ENCODE measurements at regions not wholly inside any gene's neighbourhood (a gene's known extent, or its start where the extent isn't known, plus 50 kb on each side); places are given as distances from the start of the nearest gene placed in this dataset.

GRCh38 chr5:41598011-41598410, 87.6 kb upstream of the PLCXD3 start:
- TF ChIP-seq SMC3 (IDR thresholded peaks at IDR 0.05; ENCODE audit: low read depth, low read length) (no peak), RAD21 (IDR thresholded peaks at IDR 0.05; ENCODE audit: low read length) (no peak), CHD1 (IDR thresholded peaks at IDR 0.05; ENCODE audit: low read depth, low read length) (no peak), MAFK (IDR thresholded peaks at IDR 0.05; ENCODE audit: low read depth, low read length) (no peak), MAZ (IDR thresholded peaks at IDR 0.05; ENCODE audit: borderline replicate concordance, low read depth, low read length) (no peak), RCOR1 (IDR thresholded peaks at IDR 0.05; ENCODE audit: insufficient replicate concordance, low read length) (no peak), NFE2L2 (IDR thresholded peaks at IDR 0.05; ENCODE audit: low read depth, low read length) (no peak), BHLHE40 (IDR thresholded peaks at IDR 0.05; ENCODE audit: low read depth, low read length) (no peak), USF2 (IDR thresholded peaks at IDR 0.05; ENCODE audit: low read depth, low read length) (no peak), MXI1 (IDR thresholded peaks at IDR 0.05; ENCODE audit: borderline replicate concordance, low read depth, low read length) (no peak), RFX5 (IDR thresholded peaks at IDR 0.05; ENCODE audit: low read depth, low read length) (no peak)
- TF ChIP-seq, protein P1, sequence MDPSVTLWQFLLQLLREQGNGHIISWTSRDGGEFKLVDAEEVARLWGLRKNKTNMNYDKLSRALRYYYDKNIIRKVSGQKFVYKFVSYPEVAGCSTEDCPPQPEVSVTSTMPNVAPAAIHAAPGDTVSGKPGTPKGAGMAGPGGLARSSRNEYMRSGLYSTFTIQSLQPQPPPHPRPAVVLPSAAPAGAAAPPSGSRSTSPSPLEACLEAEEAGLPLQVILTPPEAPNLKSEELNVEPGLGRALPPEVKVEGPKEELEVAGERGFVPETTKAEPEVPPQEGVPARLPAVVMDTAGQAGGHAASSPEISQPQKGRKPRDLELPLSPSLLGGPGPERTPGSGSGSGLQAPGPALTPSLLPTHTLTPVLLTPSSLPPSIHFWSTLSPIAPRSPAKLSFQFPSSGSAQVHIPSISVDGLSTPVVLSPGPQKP (IDR thresholded peaks at IDR 0.05; ENCODE audit: borderline replicate concordance, low read depth, low read length), result no peak
- ChIA-PET POLR2A (ENCODE audit: unreplicated experiment) (interaction anchor here (0.6 kb wide), 1 partner anchor 51 kb away, joined by 5 read pairs; no protein-coding TSS in a partner anchor), CTCF (no interaction called here)
- Histone ChIP-seq H2AK5ac (ENCODE audit: low read depth, low read length) (no peak overlapping the region), H4K20me1 (ENCODE audit: insufficient read depth, low read length) (no peaks in the 10 kb centered on the region), H3K4me2 (ENCODE audit: low read depth, low read length) (no peak overlapping the region), H2AK9ac (replicated peaks; ENCODE audit: low read depth, low read length, poor library complexity) (no peak overlapping the region), H3K4me3 (ENCODE audit: insufficient read depth, low read depth, low read length) (no peak overlapping the region), H4K8ac (ENCODE audit: low read depth in 2 of 2, low read length in 2 of 2) (no peak overlapping the region), H3K79me1 (ENCODE audit: low read depth in 1 of 2, low read length in 2 of 2) (no peaks in the 10 kb centered on the region), H3K18ac (ENCODE audit: low read depth, low read length) (no peak overlapping the region), H3K27me3 (ENCODE audit: control insufficient read depth, insufficient read depth, low read length) (no peaks in the 10 kb centered on the region), H3K4me1 (ENCODE audit: control insufficient read depth, insufficient read depth, low read length) (no peaks in the 10 kb centered on the region), H4K91ac (ENCODE audit: insufficient read depth, low read depth, low read length) (no peak overlapping the region), H3K36me3 (ENCODE audit: control insufficient read depth, insufficient read depth, low read length) (no peaks in the 10 kb centered on the region), H3K23ac (ENCODE audit: low read depth, low read length) (no peak overlapping the region), H3K9me3 (ENCODE audit: control insufficient read depth, insufficient read depth, low read length) (no peaks in the 10 kb centered on the region), H3K14ac (replicated peaks; ENCODE audit: low read depth, low read length) (no peak overlapping the region), H3K27ac (ENCODE audit: insufficient read depth, low read length) (no peak overlapping the region), H2BK20ac (ENCODE audit: low read depth, low read length) (no peak overlapping the region), H2BK5ac (ENCODE audit: low read depth, low read length, poor library complexity, severe bottlenecking) (no peak overlapping the region), H3K4ac (ENCODE audit: low read depth, low read length) (no peak overlapping the region), H4K5ac (ENCODE audit: low read depth, low read length) (no peak overlapping the region), H3K56ac (ENCODE audit: extremely low read depth, insufficient read depth, low read length) (no peak overlapping the region), H2BK120ac (ENCODE audit: low read depth, low read length) (no peak overlapping the region), H3K9ac (ENCODE audit: low read depth, low read length) (no peak overlapping the region), H2BK15ac (ENCODE audit: low read depth, low read length) (no peak overlapping the region), H2AFZ (replicated peaks; ENCODE audit: low read length, poor library complexity) (no peak overlapping the region), H3K9me1 (ENCODE audit: insufficient read depth, low read length) (no peaks in the 10 kb centered on the region)
- intact Hi-C loops (cut with micrococcal nuclease), result no loop called here
- dilution Hi-C loops (cut with HindIII; ENCODE audit: low sequenced_read_pairs, unreplicated experiment), result no loop called here
- ATAC-seq (ENCODE audit: low read depth) (peak; percentile 42; the same call in 1 of the 2 replicates), DNase-seq (peak; percentile 26)
- in situ Hi-C loops (cut with MboI; ENCODE audit: low sequenced_read_pairs), result no loop called here
- no TSS peak for BruUV-seq (replicated peaks)
